Suppressor macrophage (primary cell): ENCODE measurements at regions not wholly inside any gene's neighbourhood (a gene's known extent, or its start where the extent isn't known, plus 50 kb on each side); places are given as distances from the start of the nearest gene placed in this dataset.

Experiments
- DNase-seq, 4 experiments: peaks; one replicate each; pipeline ENCODE4 v3.0.0-alpha.2; 2020 to 2022

- no peak for DNase-seq
Observed at GRCh38 chr15:85890620-85890980, 95.9 kb upstream of the KLHL25 start.

DNA sequence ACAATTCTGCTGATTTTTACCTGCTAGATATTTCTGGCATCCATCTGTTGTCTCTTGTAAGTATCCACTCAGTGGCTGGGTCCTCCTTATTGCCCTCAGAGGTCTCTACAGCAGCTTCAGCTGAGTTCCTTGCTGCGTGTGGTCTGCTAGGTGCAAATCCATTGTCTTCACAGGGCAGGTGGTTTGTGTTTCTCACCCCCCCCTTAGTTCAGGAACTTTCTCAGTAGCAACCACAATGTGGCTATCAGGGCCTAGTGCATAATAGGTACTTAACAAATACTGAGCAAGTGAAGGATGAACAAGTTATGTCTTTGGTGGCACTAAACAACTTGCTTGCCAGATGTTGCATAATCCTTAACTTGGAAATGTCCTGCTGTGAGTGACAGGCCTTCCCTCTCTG lies 96.7 kb upstream of the KLHL25 start:
- no peak for DNase-seq

GRCh38 chr15:85892232-85892631 lies 97.5 kb upstream of the KLHL25 start:
- no peak for DNase-seq

DNA sequence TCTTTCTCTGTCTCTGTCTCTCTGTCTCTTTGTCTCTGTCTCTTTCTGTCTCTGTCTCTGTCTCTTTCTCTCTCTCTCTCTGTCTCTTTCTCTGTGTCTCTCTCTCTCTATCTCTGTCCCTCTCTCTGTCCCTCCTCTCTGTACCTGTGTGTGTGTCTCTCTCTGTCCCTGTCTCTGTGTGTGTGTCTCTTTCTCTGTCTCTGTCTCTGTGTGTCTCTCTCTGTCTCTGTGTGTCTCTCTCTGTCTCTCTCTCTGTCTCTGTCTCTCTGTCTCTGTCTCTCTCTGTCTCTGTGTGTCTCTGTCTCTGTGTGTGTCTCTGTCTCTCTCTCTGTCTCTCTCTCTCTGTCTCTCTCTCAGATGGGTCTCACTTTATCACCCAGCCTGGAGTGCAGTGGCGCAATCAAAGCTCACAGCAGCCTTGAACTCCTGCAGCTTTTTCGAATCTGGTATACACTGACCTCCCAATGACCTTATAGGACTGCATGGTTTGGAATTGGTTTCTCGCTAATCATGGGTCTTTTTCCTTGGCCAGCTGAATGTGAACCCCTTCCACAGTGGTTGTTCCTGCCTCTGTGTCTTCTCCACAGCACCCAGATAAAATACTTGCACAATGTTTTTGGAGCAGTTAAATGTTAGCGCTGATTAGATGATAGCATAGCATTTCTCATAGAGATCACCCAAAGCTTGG lies 102.6 kb upstream of the KLHL25 start:
- DNase-seq: no peak

GRCh38 chr15:85897895-85898717 lies 103.4 kb upstream of the KLHL25 start:
- DNase-seq: no peak

DNA sequence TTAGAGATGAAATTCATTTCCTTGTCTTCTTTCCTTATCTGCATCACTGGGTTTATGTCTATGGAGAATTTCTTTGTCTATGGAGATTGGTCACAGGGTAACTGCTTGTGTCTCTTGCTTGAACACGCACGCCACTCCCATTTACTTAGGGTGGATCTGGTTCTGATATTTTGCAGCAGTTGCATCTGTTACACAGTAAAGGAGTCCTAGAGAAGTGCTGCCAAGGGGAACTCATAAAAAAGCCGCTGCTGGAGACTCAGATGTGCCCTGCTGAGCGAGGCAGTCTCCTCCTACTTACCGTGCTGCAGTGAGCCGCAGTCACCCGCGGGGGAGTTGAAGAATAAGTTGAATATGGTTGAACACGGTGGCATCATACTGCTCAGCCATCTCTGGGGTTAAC lies 105.2 kb upstream of the KLHL25 start:
- DNase-seq: no peak

- no peak for DNase-seq
Observed at GRCh38 chr15:85905751-85906450, 111.2 kb upstream of the KLHL25 start.

DNA sequence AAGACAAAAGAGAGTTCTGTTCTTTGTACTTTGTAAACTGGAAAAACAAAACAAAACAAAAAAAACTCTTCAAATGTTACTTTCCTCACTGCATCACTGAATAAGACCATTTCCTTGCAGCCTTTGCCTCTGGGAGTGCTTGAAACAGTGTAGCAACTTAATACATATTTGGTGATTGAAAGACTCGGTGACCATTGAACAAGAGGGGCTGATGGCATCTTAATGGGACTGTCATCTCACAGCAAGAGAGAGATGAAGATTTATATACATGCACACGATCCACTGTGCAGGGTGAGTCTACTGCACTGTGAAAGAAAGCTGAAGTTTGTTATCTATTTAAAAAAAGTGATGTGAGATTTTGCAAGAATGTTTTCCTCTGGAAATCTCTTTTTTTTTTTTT lies 111.9 kb upstream of the KLHL25 start:
- DNase-seq: no peak

GRCh38 chr15:85910834-85911233 lies 116.1 kb upstream of the KLHL25 start:
- DNase-seq: no peak

DNA sequence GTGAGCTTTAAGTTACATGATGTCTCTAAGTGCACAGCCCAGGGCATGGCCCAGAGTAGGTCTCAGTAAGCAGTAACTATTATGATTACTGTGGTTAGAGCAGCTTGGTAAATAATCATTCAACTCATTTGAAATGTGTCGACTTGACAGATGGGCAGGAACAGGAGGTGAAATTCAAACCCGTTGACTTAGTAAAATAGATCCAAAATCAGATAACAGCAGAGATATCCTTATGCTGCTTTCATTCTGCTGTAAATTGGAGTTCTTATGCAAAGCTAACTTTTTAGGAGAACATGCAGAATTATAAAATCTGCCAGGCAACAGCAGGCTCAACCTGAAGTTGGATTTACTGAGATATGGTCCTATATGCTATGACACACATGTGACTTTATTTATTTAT lies 118.7 kb upstream of the KLHL25 start:
- DNase-seq: no peak

DNA sequence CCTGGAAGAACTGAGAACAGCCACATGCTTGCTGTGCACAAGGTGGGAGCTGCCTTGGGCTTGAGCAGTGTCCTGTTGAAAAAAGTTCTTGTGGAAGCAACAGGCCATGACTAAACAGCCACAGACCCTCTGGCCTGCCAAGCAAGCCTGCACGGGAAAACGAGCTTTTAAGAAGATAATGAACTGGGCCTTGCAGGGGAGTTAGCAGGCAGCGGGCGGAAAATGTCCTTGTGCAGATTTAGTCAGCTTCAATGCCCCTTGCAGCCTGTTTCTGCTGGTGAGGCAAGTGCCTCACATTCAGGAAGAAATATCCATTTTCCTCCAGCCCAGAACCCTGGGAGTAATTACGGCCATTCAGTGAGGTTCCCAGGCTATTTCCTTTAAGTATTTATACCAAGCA lies 126.2 kb upstream of the KLHL25 start:
- DNase-seq: no peak

- DNase-seq: no peak
Observed at GRCh38 chr15:85924088-85924487, 129.4 kb upstream of the KLHL25 start.

GRCh38 chr15:85925649-85926237 lies 131.0 kb upstream of the KLHL25 start:
- DNase-seq: no peak

DNA sequence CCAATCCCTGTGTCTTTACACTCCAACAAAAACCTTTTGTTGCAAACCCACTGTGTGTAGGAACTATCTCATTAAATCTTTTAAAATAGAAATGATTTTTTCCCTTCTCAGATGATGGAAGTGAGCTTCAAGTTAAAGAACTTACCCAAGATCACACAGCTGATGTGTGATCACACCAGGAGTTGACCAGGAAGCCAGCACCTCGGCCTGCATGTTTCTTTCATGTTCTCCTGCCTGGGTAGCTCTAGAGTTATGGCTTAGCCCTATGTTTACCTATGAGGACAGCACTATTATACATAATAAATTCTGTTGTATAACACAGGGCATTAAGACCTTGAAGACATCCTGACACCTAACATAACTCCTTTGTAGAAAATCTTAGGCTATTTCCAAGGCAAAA lies 132.1 kb upstream of the KLHL25 start:
- no peak for DNase-seq

GRCh38 chr15:85927931-85928537 lies 133.3 kb upstream of the KLHL25 start:
- DNase-seq: no peak

DNA sequence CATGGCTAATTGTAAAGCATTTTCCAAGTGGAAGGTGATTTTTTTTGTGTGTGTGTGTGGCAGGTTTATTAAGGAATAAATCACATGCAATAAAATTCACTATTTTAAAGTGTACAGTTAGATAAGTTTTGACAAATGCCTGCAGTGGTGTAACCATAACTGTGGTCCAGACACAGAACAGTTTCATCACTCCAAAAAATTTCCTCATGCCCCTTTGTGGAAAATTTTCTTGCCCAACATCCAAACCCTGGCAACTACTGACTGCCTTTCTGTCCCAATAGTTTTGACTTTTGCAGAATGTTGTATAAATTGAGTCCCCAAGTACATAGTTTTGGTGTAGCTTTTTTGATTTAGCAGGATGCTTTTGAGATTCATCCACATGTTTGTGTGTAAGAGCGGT lies 135.1 kb upstream of the KLHL25 start:
- no peak for DNase-seq

- no peak for DNase-seq
Observed at GRCh38 chr15:85932391-85932790, 137.7 kb upstream of the KLHL25 start.

GRCh38 chr15:85934691-85935090 lies 140.0 kb upstream of the KLHL25 start:
- no peak for DNase-seq

GRCh38 chr15:85935182-85935581 lies 140.5 kb upstream of the KLHL25 start:
- no peak for DNase-seq

DNA sequence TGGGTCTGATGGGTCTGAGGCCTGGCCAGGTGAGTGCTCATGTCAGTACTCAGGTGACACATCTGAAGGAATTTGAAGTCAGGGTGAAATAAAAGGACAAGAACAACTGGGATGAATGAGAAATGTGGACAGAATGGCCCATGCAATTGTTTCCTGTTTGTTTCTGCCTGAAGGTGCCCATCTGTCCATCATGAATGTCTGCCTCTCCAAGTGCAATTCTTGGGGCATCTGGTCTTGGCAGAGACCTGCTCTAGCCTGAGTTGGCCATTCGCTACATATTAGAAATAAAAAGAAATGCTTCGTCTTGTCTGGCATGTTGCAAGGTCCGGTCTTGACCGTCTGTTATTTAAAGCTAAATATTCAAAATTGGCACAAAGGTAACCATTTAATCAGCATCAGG lies 142.0 kb upstream of the AGBL1 start:
- no peak for DNase-seq

- DNase-seq: no peak
Observed at GRCh38 chr15:85941186-85941855, 138.3 kb upstream of the AGBL1 start.

GRCh38 chr15:85942632-85943031 lies 137.0 kb upstream of the AGBL1 start:
- no peak for DNase-seq
